NCI-H2107 treated with DMSO at 0.1 percent for 48 hours (cell line): ENCODE measurements at regions not wholly inside any gene's neighbourhood (a gene's known extent, or its start where the extent isn't known, plus 50 kb on each side); places are given as distances from the start of the nearest gene placed in this dataset.
A peak's percentile ranks its signal among the peaks of the same experiment; 100 is the strongest.

ENCODE experiments used
- DNase-seq: peaks from one replicate; lab custom pipeline; 2025; ENCODE audit not compliant: unreplicated experiment; lab: John Stamatoyannopoulos, UW

GRCh38 chr7:25358926-25359325, 130.6 kb upstream of the NPVF start:
- peak; percentile 69 for DNase-seq

GRCh38 chr7:25359471-25360059, 131.3 kb upstream of the NPVF start:
- peak; percentile 77 for DNase-seq

GRCh38 chr7:25360451-25360850, 132.2 kb upstream of the NPVF start:
- peak; percentile 28 for DNase-seq

- DNase-seq = no peak
Measured at GRCh38 chr7:25361387-25361786, 133.1 kb upstream of the NPVF start.

- DNase-seq = peak; percentile 14
Measured at GRCh38 chr7:25361863-25362262, 133.6 kb upstream of the NPVF start.

GRCh38 chr7:25368599-25369201, 140.4 kb upstream of the NPVF start:
- no peak for DNase-seq

- no peak for DNase-seq
Measured at GRCh38 chr7:25369786-25370185, 141.5 kb upstream of the NPVF start.

- DNase-seq = no peak
Measured at GRCh38 chr7:25371972-25372371, 143.7 kb upstream of the NPVF start.

GRCh38 chr7:25375805-25376600, 147.7 kb upstream of the NPVF start:
- DNase-seq = no peak

- DNase-seq = no peak
Measured at GRCh38 chr7:25379351-25380300, 151.3 kb upstream of the NPVF start.

- no peak for DNase-seq
Measured at GRCh38 chr7:25381818-25382589, 153.7 kb upstream of the NPVF start.

- DNase-seq = no peak
Measured at GRCh38 chr7:25382869-25383268, 154.6 kb upstream of the NPVF start.

- no peak for DNase-seq
Measured at GRCh38 chr7:25383402-25383801, 155.1 kb upstream of the NPVF start.

- peak; percentile 34 for DNase-seq
Measured at GRCh38 chr7:25384788-25385505, 156.7 kb upstream of the NPVF start.

- no peak for DNase-seq
Measured at GRCh38 chr7:25385506-25386136, 157.3 kb upstream of the NPVF start.

GRCh38 chr7:25386311-25386744, 158.0 kb upstream of the NPVF start:
- DNase-seq = no peak

GRCh38 chr7:25388681-25389080, 160.4 kb upstream of the NPVF start:
- no peak for DNase-seq

- peak; percentile 70 for DNase-seq
Measured at GRCh38 chr7:25389489-25390106, 161.3 kb upstream of the NPVF start.
